T-helper 1 cell treated with Interleukin-12 subunit alpha and Interleukin-12 subunit beta and Interleukin-4 antibody, amounts not matched to agents 30 ng/mL and 1 ng/mL, for 36 hours (primary cell): ENCODE measurements at regions not wholly inside any gene's neighbourhood (a gene's known extent, or its start where the extent isn't known, plus 50 kb on each side); places are given as distances from the start of the nearest gene placed in this dataset.

Experiments used
- intact Hi-C: fragments of 100-400 bp; cut with micrococcal nuclease; formaldehyde crosslinking; loops from one replicate; pipeline ENCODE4 v1.15.1; 2024

- intact Hi-C loops, result no loop called here
These were observed 590.8 kb downstream of the SOX6 start for GRCh38 chr11:15765530-15765929.

DNA sequence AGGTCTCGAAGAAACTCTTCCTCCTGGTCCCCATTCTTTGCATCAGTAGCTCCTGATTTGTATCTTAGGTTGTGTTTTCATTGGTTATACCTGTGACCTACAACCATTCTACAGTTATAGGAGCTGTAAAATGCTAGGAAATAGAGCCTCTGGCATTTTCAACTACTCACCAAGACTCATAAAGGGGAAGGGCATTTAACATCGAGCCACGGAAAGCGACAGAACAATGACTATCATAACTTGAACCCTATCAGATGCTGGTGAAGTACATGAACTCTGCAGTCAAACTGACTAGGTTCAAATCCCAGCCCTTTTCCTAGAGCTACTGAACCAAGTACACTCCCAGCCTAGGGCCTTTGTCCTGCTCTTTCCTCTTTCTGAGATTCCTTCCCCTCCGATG lies 588.0 kb downstream of the SOX6 start:
- intact Hi-C loops, result no loop called here

DNA sequence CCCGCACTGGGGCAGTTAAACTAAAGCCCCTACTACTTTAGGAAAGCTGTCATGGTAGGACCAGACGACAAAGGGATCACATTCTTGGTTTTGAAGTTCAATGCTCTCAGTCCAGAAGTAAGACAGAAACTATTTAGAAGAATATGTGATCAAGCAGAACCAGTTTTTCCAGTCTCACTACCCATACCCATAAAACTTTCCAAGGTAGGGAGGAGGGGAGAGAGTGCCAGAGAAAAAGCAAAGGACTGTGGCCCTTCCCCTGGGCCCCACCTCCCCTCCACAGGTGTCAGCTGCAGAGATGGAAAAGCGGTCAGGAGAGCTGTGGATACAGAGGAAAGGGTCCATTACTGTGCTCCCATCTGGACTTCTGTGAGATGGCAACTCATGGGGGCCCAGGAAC lies 587.1 kb downstream of the SOX6 start:
- intact Hi-C loops, result no loop called here

- intact Hi-C loops, result no loop called here
These were observed 585.4 kb downstream of the SOX6 start for GRCh38 chr11:15770798-15771414.

DNA sequence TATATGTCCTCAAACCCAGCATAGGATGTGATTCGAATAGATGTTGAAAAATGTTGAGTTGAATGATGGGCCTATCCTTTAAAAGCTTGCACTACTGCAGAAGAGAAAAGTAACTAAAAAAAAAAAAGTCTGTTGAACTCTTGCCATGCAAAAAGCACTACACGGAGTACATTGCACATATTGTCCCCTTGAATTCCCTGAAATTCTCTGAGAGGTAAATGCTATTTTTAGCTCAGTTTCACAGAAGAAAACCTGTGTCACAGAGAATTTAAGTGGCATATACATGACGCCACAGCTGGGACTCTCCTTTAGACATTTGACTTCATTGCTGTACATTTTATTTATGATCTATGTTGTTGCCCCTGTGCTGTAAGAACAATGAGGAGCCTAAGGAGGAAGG lies 583.8 kb downstream of the SOX6 start:
- intact Hi-C loops, result no loop called here

DNA sequence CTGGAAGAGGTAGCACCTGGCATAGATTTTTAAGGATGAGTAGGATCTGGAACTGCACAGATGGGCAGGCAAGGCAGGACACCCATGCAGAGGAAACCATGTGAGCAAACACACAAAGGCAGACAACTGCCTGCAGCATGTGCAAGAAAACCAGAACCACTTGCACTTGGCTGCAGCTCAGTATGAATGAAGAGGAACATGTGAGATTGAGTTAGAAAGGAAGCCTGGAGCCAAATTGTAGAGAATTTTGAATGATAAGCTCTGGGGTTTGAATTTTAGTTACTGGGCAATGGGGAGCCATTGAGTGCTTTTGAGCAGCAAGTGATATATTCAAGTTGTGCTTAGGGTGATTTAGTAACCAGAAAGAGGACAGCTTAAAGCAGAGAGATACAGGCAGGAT lies 583.4 kb downstream of the SOX6 start:
- intact Hi-C loops, result no loop called here

GRCh38 chr11:15773476-15774387 lies 582.6 kb downstream of the SOX6 start:
- intact Hi-C loops, result no loop called here

GRCh38 chr11:15774388-15774939 lies 581.9 kb downstream of the SOX6 start:
- intact Hi-C loops, result no loop called here

- intact Hi-C loops, result no loop called here
These were observed 581.3 kb downstream of the SOX6 start for GRCh38 chr11:15775015-15775541.

GRCh38 chr11:15775797-15776196 lies 580.5 kb downstream of the SOX6 start:
- intact Hi-C loops, result no loop called here

- intact Hi-C loops, result no loop called here
These were observed 580.0 kb downstream of the SOX6 start for GRCh38 chr11:15776366-15776765.

GRCh38 chr11:15779518-15779917 lies 576.8 kb downstream of the SOX6 start:
- intact Hi-C loops, result no loop called here

- intact Hi-C loops, result no loop called here
These were observed 576.0 kb downstream of the SOX6 start for GRCh38 chr11:15780382-15780781.

DNA sequence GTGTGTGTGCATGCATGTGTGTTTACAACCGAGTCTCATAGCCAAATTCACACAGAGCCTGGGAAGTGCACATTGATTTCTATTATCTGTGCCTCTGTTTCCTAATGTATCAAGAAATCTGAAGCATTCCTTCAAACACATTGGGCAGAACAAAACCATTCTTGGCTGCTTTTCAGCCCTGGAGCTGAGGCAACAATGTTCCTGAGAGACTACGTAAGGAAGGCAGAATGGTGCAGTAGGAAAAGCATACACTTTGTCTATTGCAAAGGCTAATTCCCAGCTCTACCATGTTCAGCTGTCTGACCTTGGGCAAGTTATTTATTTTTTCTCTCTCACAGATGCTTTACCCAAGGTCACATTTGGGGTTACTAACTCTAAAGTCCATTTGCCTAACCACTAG lies 575.5 kb downstream of the SOX6 start:
- intact Hi-C loops, result no loop called here

GRCh38 chr11:15783619-15784018 lies 572.7 kb downstream of the SOX6 start:
- intact Hi-C loops, result no loop called here

DNA sequence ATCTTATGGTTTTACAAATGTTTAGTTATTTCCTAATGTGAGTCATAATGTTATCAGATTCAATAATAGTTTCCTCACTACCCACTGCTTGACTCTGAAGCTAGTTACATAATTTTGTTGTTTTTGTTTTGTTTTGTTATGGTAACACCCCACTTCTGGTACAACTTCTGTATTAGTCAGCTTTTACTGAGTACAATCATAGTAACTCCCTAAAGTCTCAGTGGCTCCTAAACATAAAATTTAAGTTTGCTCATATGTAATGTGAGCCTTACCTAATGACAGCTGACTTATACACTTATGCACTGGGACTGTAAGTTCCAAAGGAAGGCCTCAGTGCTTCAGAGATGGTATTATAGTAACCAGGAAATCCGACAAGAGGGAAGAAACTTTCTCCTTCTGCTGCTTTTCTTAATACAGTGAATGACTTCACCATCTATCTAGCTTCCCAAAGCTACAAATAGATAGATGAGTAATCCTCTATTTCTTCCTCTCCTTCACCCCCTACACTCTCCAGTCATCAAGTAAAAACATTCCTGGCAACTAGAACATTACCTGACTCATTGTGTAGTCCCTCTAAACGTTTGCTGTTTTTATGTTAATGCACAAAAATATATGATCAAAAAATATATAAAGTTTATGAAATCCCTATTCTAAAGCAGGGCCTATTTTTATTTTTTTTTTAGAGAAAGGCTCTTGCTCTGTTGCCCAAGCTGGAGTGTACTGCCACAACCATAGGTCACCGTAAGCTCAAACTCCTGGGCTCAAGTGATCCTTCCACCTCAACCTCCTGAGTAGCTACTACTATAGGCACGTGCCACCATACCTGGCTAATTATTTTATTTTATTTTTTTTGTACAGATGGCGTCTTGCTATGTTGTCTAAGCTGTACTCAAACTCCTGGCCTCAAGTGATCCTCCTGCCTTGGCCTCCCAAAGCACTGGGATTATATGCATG lies 563.0 kb downstream of the SOX6 start:
- intact Hi-C loops, result no loop called here

DNA sequence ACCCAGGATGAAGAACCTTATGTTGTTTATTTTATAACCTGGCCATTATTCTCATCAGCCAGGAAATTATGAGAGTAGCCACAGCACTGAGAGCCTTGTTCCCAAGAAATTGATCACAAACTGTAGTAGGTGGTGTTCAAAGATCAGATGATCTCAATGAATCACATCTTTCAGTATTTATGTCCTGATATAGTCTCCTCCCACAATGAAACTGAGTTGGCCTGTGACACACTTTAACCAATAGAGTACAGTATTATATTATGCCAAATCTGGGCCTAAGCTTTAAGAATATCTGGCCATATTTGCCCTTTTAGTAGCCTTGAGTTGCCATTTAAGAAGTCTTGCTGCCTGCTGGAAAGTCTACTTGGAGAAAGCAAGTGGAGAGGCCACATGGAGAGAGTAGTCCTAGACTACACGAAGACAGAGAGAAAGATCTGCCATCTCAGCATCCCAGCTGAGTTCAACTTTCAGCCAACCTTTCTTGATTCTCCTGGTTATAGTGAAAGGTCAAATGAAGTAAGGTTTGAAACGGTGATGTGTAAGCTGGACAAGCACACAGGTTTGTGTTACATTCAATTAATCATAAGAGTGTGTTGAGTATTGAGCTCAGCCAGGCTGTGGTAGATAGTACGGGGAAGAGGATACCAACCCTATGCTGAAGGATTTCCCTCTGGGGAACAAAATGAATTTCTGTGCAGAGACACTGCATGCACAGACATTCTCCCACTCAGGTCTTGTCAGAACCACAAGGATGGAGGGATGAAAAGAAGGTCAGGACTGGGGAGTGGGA lies 561.8 kb downstream of the SOX6 start:
- intact Hi-C loops, result no loop called here

DNA sequence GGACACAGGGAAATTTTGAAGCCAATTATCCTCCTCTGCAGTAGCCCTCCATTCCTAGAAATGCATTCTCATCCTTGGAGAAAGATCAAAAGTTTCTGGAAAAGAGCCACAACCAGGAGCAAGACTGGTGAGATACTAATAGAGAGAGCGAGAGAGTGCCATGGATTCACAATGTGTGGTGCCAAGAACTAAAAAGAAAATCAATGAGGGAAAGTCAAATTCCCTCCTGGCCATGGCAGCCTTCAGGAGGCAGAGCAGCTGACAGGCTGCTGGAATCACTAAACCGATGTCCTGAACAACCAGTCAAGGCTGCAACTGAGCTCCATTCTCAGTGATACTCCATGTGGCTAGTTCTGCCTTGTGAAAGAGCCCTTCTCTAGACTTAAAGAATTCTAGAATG lies 561.0 kb downstream of the SOX6 start:
- intact Hi-C loops, result no loop called here

GRCh38 chr11:15800111-15800800 lies 556.1 kb downstream of the SOX6 start:
- intact Hi-C loops, result no loop called here

GRCh38 chr11:15801126-15801525 lies 555.2 kb downstream of the SOX6 start:
- intact Hi-C loops, result no loop called here
